ENCODE measurements at regions not wholly inside any gene's neighbourhood (a gene's known extent, or its start where the extent isn't known, plus 50 kb on each side); places are given as distances from the start of the nearest gene placed in this dataset.

DNA sequence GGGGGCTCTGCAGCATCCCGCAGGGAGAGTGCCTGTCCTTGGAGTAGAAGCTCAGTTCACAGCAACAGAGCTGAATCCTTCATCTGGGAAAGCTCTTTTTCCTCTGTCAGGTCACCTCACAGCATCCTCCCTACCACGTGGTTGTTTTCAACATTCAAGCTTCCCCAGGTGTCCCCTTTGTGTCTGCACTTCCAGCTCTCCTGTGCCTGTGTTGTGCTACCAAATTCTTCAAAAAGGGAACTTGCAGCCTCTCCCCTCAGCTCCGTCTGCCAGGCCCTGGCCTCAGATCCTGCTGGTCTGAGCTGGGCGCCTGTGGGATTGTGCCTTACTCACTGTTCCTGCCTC, 108.4 kb downstream of the FOXF2 start:
- no peak for TF ChIP-seq POLR2A (IDR thresholded peaks at IDR 0.05; ENCODE audit: low read depth, low read length)
- TF ChIP-seq TAF1 (IDR thresholded peaks at IDR 0.05; ENCODE audit: low read depth, low read length), result no peak

All from GM12891 (cell line).